H1 (cell line): ENCODE measurements at regions not wholly inside any gene's neighbourhood (a gene's known extent, or its start where the extent isn't known, plus 50 kb on each side); places are given as distances from the start of the nearest gene placed in this dataset.

Experiments
- CTCF ChIA-PET: fragments of 300-600 bp; sonication (Branson Sonifier 250); formaldehyde crosslinking; loops from one replicate; lab custom pipeline; 2021; ENCODE audit not compliant: partially characterized antibody; lab: Charles Lee
- POLR2A ChIA-PET: fragments of 300-600 bp; sonication (Branson Sonifier 250); formaldehyde crosslinking; loops from one replicate; lab custom pipeline; 2021; ENCODE audit warnings: inconsistent platforms; ENCODE audit not compliant: partially characterized antibody; lab: Charles Lee
- DNase-seq, 2 experiments: peaks; one replicate each; pipeline versions ENCODE4 v3.0.0 to v3.0.0-alpha.2; 2010 to 2022; ENCODE audit warnings: low spot score in 2 of 2, low read depth in 1 of 2, mixed read lengths in 1 of 2
- FAIRE-seq: peaks from 2 replicates; lab custom pipeline; 2011; peaks lifted over from hg19 to GRCh38; lab: Jason Lieb, UNC
- H2AFZ ChIP-seq: 2 replicates; pipeline ENCODE4 v1.8.1; 2012; ENCODE audit warnings: low read length, inconsistent platforms
- H2AK5ac ChIP-seq: 2 replicates; pipeline ENCODE4 v1.6.1; 2013; ENCODE audit warnings: low read depth, low read length
- H2BK120ac ChIP-seq: replicated peaks from 2 replicates; pipeline ENCODE3; 2013; ENCODE audit warnings: low read depth, low read length, inconsistent platforms
- H2BK12ac ChIP-seq: 2 replicates; pipeline ENCODE4 v1.6.1; 2013; ENCODE audit warnings: low read depth, low read length
- H2BK15ac ChIP-seq: 2 replicates; pipeline ENCODE4 v1.6.1; 2013; ENCODE audit warnings: low read length
- H2BK20ac ChIP-seq: 2 replicates; pipeline ENCODE4 v1.6.1; 2013; ENCODE audit warnings: low read length
- H2BK5ac ChIP-seq: 2 replicates; pipeline ENCODE4 v1.6.1; 2013; ENCODE audit warnings: low read depth, low read length
- H3K14ac ChIP-seq: 2 replicates; pipeline ENCODE4 v1.6.1; 2013; ENCODE audit warnings: inconsistent platforms; ENCODE audit not compliant: insufficient read length
- H3K18ac ChIP-seq: 2 replicates; pipeline ENCODE4 v1.6.1; 2013; ENCODE audit warnings: low read length; ENCODE audit errors: extremely low read depth
- H3K23ac ChIP-seq: 2 replicates; pipeline ENCODE4 v1.6.1; 2013; ENCODE audit warnings: inconsistent platforms; ENCODE audit not compliant: insufficient read length
- H3K23me2 ChIP-seq: 2 replicates; pipeline ENCODE4 v1.6.1; 2013; ENCODE audit warnings: low read depth, low read length
- H3K27ac ChIP-seq: 2 replicates; pipeline ENCODE4 v1.6.1; 2011; ENCODE audit warnings: low read depth, low read length, inconsistent platforms
- H3K27me3 ChIP-seq, 4 experiments: replicated peaks in 1 of 4; 1 replicate in 1 of 4; 2 replicates in 3 of 4; pipeline versions ENCODE4 v1.6.1 to v1.8.1; 2011 to 2013; ENCODE audit warnings: low read length in 3 of 4, mild to moderate bottlenecking in 3 of 4, inconsistent platforms in 2 of 4, mixed read lengths in 2 of 4, moderate library complexity in 1 of 4; ENCODE audit not compliant: control insufficient read depth in 3 of 4, insufficient read depth in 3 of 4; ENCODE audit errors: extremely low read depth in 1 of 4
- H3K36me3 ChIP-seq, 4 experiments: 2 replicates each; pipeline versions ENCODE4 v1.6.1 to v1.8.1; 2011 to 2013; ENCODE audit warnings: mild to moderate bottlenecking in 4 of 4, low read length in 3 of 4, moderate library complexity in 2 of 4, control low read depth in 1 of 4, inconsistent platforms in 1 of 4; ENCODE audit not compliant: insufficient read depth in 4 of 4, control insufficient read depth in 2 of 4
- H3K4ac ChIP-seq: replicated peaks from 2 replicates; pipeline ENCODE3; 2013; ENCODE audit warnings: low read length, low read depth, mixed read lengths, inconsistent platforms; ENCODE audit not compliant: insufficient read length
- H3K4me1 ChIP-seq, 4 experiments: replicated peaks in 1 of 4; 1 replicate in 1 of 4; 2 replicates in 3 of 4; pipeline versions ENCODE4 v1.6.1 to v1.8.1; 2011 to 2013; ENCODE audit warnings: low read length in 3 of 4, inconsistent platforms in 2 of 4, mixed read lengths in 1 of 4; ENCODE audit not compliant: insufficient read depth in 4 of 4, control insufficient read depth in 3 of 4
- H3K4me2 ChIP-seq, 2 experiments: 2 replicates each; pipeline versions ENCODE4 v1.6.1 to v1.8.1; 2011 to 2013; ENCODE audit warnings: low read depth in 2 of 2, low read length in 2 of 2, control low read depth in 1 of 2, inconsistent platforms in 1 of 2, mild to moderate bottlenecking in 1 of 2; ENCODE audit not compliant: insufficient read depth in 1 of 2
- H3K4me3 ChIP-seq, 4 experiments: fragments of 200-600, 300-600 bp in 1 of 4; sonication (generic), shearing (Covaris generic), sonication (Bioruptor Twin) in 1 of 4; 2 replicates each; pipeline versions ENCODE4 v1.5.1 to v1.8.1; 2011 to 2016; ENCODE audit warnings: low read length in 4 of 4, low read depth in 3 of 4, control low read depth in 2 of 4, inconsistent platforms in 2 of 4, mild to moderate bottlenecking in 2 of 4, mixed read lengths in 1 of 4, moderate library complexity in 1 of 4; ENCODE audit not compliant: insufficient read depth in 2 of 4; ENCODE audit errors: extremely low read depth in 1 of 4
- H3K56ac ChIP-seq: replicated peaks from 2 replicates; pipeline ENCODE3; 2013; ENCODE audit warnings: low read depth, mild to moderate bottlenecking, mixed read lengths, low read length, inconsistent platforms; ENCODE audit not compliant: insufficient read length
- H3K79me1 ChIP-seq: 2 replicates; pipeline ENCODE4 v1.6.1; 2013; ENCODE audit warnings: low read depth, low read length, control low read depth
- H3K79me2 ChIP-seq, 2 experiments: 2 replicates each; pipeline versions ENCODE4 v1.6.1 to v1.8.1; 2012 to 2013; ENCODE audit warnings: low read length in 2 of 2, mild to moderate bottlenecking in 2 of 2, inconsistent platforms in 1 of 2; ENCODE audit not compliant: insufficient read depth in 2 of 2, control insufficient read depth in 1 of 2
- H3K9ac ChIP-seq, 4 experiments: replicated peaks in 1 of 4; 1 replicate in 1 of 4; 2 replicates in 3 of 4; pipeline versions ENCODE4 v1.6.1 to v1.8.1; 2011 to 2013; ENCODE audit warnings: low read depth in 3 of 4, low read length in 3 of 4, control low read depth in 2 of 4, mild to moderate bottlenecking in 2 of 4, moderate library complexity in 2 of 4, inconsistent platforms in 1 of 4; ENCODE audit errors: extremely low read depth in 1 of 4
- H3K9me3 ChIP-seq, 2 experiments: 2 replicates each; pipeline versions ENCODE4 v1.6.1 to v1.8.1; 2012 to 2013; ENCODE audit warnings: mild to moderate bottlenecking in 2 of 2, moderate library complexity in 2 of 2, control low read depth in 1 of 2, inconsistent platforms in 1 of 2, low read depth in 1 of 2, low read length in 1 of 2, mixed read lengths in 1 of 2; ENCODE audit not compliant: insufficient read depth in 2 of 2
- H4K20me1 ChIP-seq, 2 experiments: replicated peaks in 1 of 2; 2 replicates each; pipeline versions ENCODE3 to v1.8.1; 2011 to 2013; ENCODE audit warnings: inconsistent platforms in 2 of 2, low read length in 2 of 2, mild to moderate bottlenecking in 1 of 2; ENCODE audit not compliant: insufficient read depth in 2 of 2, control insufficient read depth in 1 of 2
- H4K5ac ChIP-seq: 2 replicates; pipeline ENCODE4 v1.6.1; 2013; ENCODE audit warnings: low read length, low read depth, mixed read lengths, inconsistent platforms; ENCODE audit not compliant: insufficient read length
- H4K8ac ChIP-seq: 2 replicates; pipeline ENCODE4 v1.8.0; 2013; ENCODE audit warnings: mild to moderate bottlenecking, moderate library complexity, low read length, inconsistent platforms; ENCODE audit not compliant: insufficient read depth; ENCODE audit errors: extremely low read depth
- H4K91ac ChIP-seq: replicated peaks from 2 replicates; pipeline ENCODE3; 2013; ENCODE audit warnings: low read length, mixed read lengths, inconsistent platforms; ENCODE audit not compliant: insufficient read length
- E2F6 ChIP-seq: IDR thresholded peaks from 2 replicates; pipeline ENCODE4 v1.6.1; 2012; ENCODE audit warnings: inconsistent platforms
- EP300 ChIP-seq, 2 experiments: IDR thresholded peaks; 1 replicate in 1 of 2; 2 replicates in 1 of 2; pipeline ENCODE4 v1.6.1; 2011 to 2012; ENCODE audit warnings: low read depth in 2 of 2, low read length in 2 of 2, mild to moderate bottlenecking in 2 of 2, borderline replicate concordance in 1 of 2, inconsistent platforms in 1 of 2, moderate library complexity in 1 of 2
- HDAC2 ChIP-seq, 2 experiments: fragments of 300-600 bp in 1 of 2; sonication (generic) in 1 of 2; IDR thresholded peaks; 2 replicates each; pipeline ENCODE4 v1.6.1; 2011 to 2012; ENCODE audit warnings: low read depth in 2 of 2, low read length in 2 of 2, mild to moderate bottlenecking in 2 of 2, moderate library complexity in 2 of 2, borderline replicate concordance in 1 of 2, inconsistent platforms in 1 of 2
- HDAC6 ChIP-seq: IDR thresholded peaks from one replicate; pipeline ENCODE4 v1.7.1; 2012; ENCODE audit warnings: low read depth, mild to moderate bottlenecking, inconsistent platforms, low read length, moderate library complexity
- NANOG ChIP-seq: IDR thresholded peaks from 2 replicates; pipeline ENCODE4 v1.6.1; 2011; ENCODE audit warnings: low read length, low read depth, mild to moderate bottlenecking, inconsistent platforms; ENCODE audit not compliant: insufficient read depth, poor library complexity, severe bottlenecking
- NRF1 ChIP-seq: IDR thresholded peaks from 2 replicates; pipeline ENCODE4 v1.6.1; 2011; ENCODE audit warnings: mild to moderate bottlenecking, low read depth, low read length, improper control_type of control experiment
- PHF8 ChIP-seq: fragments of 200-600 bp; sonication (generic); conservative IDR thresholded peaks from 2 replicates; pipeline ENCODE4 v1.7.1; 2012; ENCODE audit warnings: low read depth, mild to moderate bottlenecking, inconsistent platforms, low read length, moderate library complexity
- POU5F1 ChIP-seq: IDR thresholded peaks from 2 replicates; pipeline ENCODE4 v1.6.1; 2011; ENCODE audit warnings: low read depth, mild to moderate bottlenecking, low read length, moderate library complexity
- SAP30 ChIP-seq: fragments of 300-600 bp; sonication (generic); IDR thresholded peaks from 2 replicates; pipeline ENCODE4 v1.7.1; 2012; ENCODE audit warnings: low read length, moderate library complexity, mild to moderate bottlenecking, inconsistent platforms; ENCODE audit not compliant: insufficient read depth, insufficient replicate concordance
- TBP ChIP-seq: IDR thresholded peaks from 2 replicates; pipeline ENCODE4 v1.6.1; 2011; ENCODE audit warnings: low read depth, low read length, improper control_type of control experiment
- USF2 ChIP-seq: IDR thresholded peaks from 2 replicates; pipeline ENCODE4 v1.6.1; 2011; ENCODE audit warnings: low read length, improper control_type of control experiment
- WGBS, 2 experiments: shearing (Covaris generic) in 1 of 2; methylation state at CpG; one replicate each; pipeline versions ENCODE4 v1.1.6 to v1.1.7; 2013 to 2015; ENCODE audit warnings: low lambda C conversion rate in 2 of 2, mixed read lengths in 2 of 2, inconsistent platforms in 1 of 2, low coverage in 1 of 2, missing lambda C conversion rate in 1 of 2; ENCODE audit not compliant: insufficient replicate concordance in 2 of 2, insufficient coverage in 1 of 2, insufficient read length in 1 of 2; ENCODE audit errors: extremely low coverage in 1 of 2, missing lambda C conversion rate in 1 of 2; 5-methylcytosine and 5-hydroxymethylcytosine counted together

DNA sequence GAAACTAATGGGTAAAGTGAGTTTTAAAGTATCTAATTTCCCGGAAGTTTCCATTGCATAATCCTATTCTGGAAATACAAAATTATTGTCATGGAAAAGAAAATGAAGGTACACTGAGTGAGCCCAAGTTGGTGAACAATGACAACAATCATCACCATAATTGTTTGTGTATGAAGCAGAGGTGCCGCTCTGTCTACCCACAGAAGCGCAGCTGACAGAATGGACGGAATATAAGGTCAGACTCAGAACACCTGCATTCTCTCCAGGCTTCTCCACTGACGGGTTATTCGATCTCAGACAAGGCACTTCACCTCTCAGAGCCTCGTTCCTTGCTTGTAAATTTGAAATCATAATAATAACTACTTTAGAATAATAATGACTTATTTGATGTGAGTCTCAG is 99.1 kb upstream of the NGF start:
- Histone ChIP-seq H3K14ac (no peak overlapping the region), H3K79me2 (no peaks in the 10 kb centered on the region), H3K23me2 (no peaks in the 10 kb centered on the region), H2BK5ac (no peak overlapping the region), H3K4me1 (peaks cover 0 to 7% (median 6%) of the 10 kb centered on the region in 4 experiments; a peak in 6 of 7 replicates), H3K23ac (no peak overlapping the region), H4K5ac (no peak overlapping the region), H3K36me3 (no peaks in the 10 kb centered on the region), H3K4ac (no peak overlapping the region), H3K4me2 (peak overlapping the region in 1 of 2 experiments; percentile 39; a peak in 2 of 4 replicates), H4K20me1 (no peaks in the 10 kb centered on the region), H2BK120ac (no peak overlapping the region), H3K79me1 (no peaks in the 10 kb centered on the region), H3K27me3 (no peaks in the 10 kb centered on the region), H3K9ac (no peak overlapping the region), H2BK12ac (no peak overlapping the region), H2AFZ (no peak overlapping the region), H3K4me3 (no peak overlapping the region), H2AK5ac (no peak overlapping the region), H3K27ac (no peak overlapping the region), H2BK15ac (no peak overlapping the region), H3K18ac (no peak overlapping the region), H2BK20ac (no peak overlapping the region), H4K91ac (no peak overlapping the region), H3K9me3 (no peaks in the 10 kb centered on the region), H4K8ac (no peak overlapping the region), H3K56ac (no peak overlapping the region)
- POLR2A ChIA-PET: no interaction called here
- FAIRE-seq (no peak), DNase-seq (no peak)
- 79% methylated on average over 7 of the region's 7 CpGs; no CpG with 5 or more reads in 1 of the 2 experiments for WGBS, 2 experiments
- CTCF ChIA-PET: interaction anchor here (0.5 to 1.4 kb wide), 3 partner anchors 25 to 324 kb away, joined by 3 to 5 read pairs (median 4); no protein-coding TSS in a partner anchor
- TF ChIP-seq SAP30 (no peak), HDAC6 (no peak), EP300 (IDR thresholded peaks at IDR 0.05; ENCODE audit: borderline replicate concordance in 1 of 2, low read depth in 2 of 2, low read length in 2 of 2) (no peak), POU5F1 (no peak), NANOG (no peak), TBP (no peak), USF2 (no peak), HDAC2 (IDR thresholded peaks at IDR 0.05; ENCODE audit: borderline replicate concordance in 1 of 2, low read depth in 2 of 2, low read length in 2 of 2) (no peak), PHF8 (no peak), E2F6 (no peak), NRF1 (no peak)
